SK-N-MC (cell line): ENCODE measurements at regions not wholly inside any gene's neighbourhood (a gene's known extent, or its start where the extent isn't known, plus 50 kb on each side); places are given as distances from the start of the nearest gene placed in this dataset.

Experiments
- EZH2 ChIP-seq: fragments of 200-600 bp; sonication (generic); IDR thresholded peaks from one replicate; pipeline ENCODE4 v1.6.1; 2017; ENCODE audit warnings: antibody characterized with exemption
- POLR2AphosphoS5 ChIP-seq: IDR thresholded peaks from 2 replicates; pipeline ENCODE4 v1.6.1; 2012; ENCODE audit warnings: mild to moderate bottlenecking, low read depth, low read length, borderline replicate concordance

- TF ChIP-seq POLR2AphosphoS5 (no peak), EZH2 (no peak)
These were observed 108.9 kb upstream of the POGK start for GRCh38 chr1:166730299-166730888.
